HEK293 (cell line): ENCODE measurements at regions not wholly inside any gene's neighbourhood (a gene's known extent, or its start where the extent isn't known, plus 50 kb on each side); places are given as distances from the start of the nearest gene placed in this dataset.

ENCODE experiments used
- CTCF ChIA-PET: fragments of 350-600 bp; formaldehyde crosslinking; extraction: SDS; loops from one replicate; lab custom pipeline; 2021; ENCODE audit warnings: antibody characterized with exemption; lab: Yijun Ruan, JAX
- POLR2A ChIA-PET: fragments of 300-600 bp; formaldehyde crosslinking; extraction: SDS; loops from one replicate; lab custom pipeline; 2020; ENCODE audit warnings: antibody characterized with exemption, inconsistent platforms; lab: Yijun Ruan, JAX
- H3K27ac ChIP-seq: fragments of 200-500 bp; sonication (Bioruptor generic); 2 replicates; pipeline ENCODE4 v1.5.1; 2014; ENCODE audit warnings: low read depth, low read length, control low read depth, inconsistent platforms; ENCODE audit errors: extremely low read depth
- H3K36me3 ChIP-seq, 2 experiments: fragments of 200-500 bp in 1 of 2; sonication (Bioruptor generic) in 1 of 2; 1 replicate in 1 of 2; 2 replicates in 1 of 2; pipeline ENCODE4 v1.5.1; 2014 to 2017; ENCODE audit warnings: inconsistent platforms in 2 of 2, low read length in 2 of 2; ENCODE audit not compliant: control insufficient read depth in 2 of 2, insufficient read depth in 1 of 2
- H3K4me1 ChIP-seq: fragments of 200-500 bp; sonication (Bioruptor generic); 2 replicates; pipeline ENCODE4 v1.5.1; 2014; ENCODE audit warnings: mild to moderate bottlenecking, low read length, inconsistent platforms; ENCODE audit not compliant: control insufficient read depth, insufficient read depth
- H3K4me3 ChIP-seq: 2 replicates; pipeline ENCODE4 v1.5.1; 2011; ENCODE audit warnings: low read depth, mild to moderate bottlenecking, control low read depth, low read length, moderate library complexity
- H3K9me3 ChIP-seq: fragments of 200-500 bp; sonication (Bioruptor generic); 2 replicates; pipeline ENCODE4 v1.5.1; 2014; ENCODE audit warnings: low read depth, low read length, inconsistent platforms; ENCODE audit not compliant: control insufficient read depth, insufficient read depth
- AEBP2 ChIP-seq: fragments of 450-650 bp; formaldehyde crosslinking; IDR thresholded peaks from 2 replicates; pipeline ENCODE4 v1.5.1; 2016; ENCODE audit warnings: missing biosample characterization, missing genetic modification characterization, borderline replicate concordance
- SCRT2 ChIP-seq: fragments of 450-650 bp; formaldehyde crosslinking; IDR thresholded peaks from 2 replicates; pipeline ENCODE4 v1.5.1; 2016; ENCODE audit warnings: missing biosample characterization, missing genetic modification characterization
- YY2 ChIP-seq: fragments of 450-650 bp; formaldehyde crosslinking; IDR thresholded peaks from 2 replicates; pipeline ENCODE4 v1.5.1; 2016; ENCODE audit warnings: missing biosample characterization, missing genetic modification characterization
- ZBTB20 ChIP-seq: fragments of 450-650 bp; formaldehyde crosslinking; IDR thresholded peaks from 2 replicates; pipeline ENCODE4 v1.5.1; 2016; ENCODE audit warnings: missing biosample characterization, missing genetic modification characterization
- ZBTB8A ChIP-seq: fragments of 450-650 bp; formaldehyde crosslinking; IDR thresholded peaks from 2 replicates; pipeline ENCODE4 v1.5.1; 2016; ENCODE audit warnings: missing biosample characterization, missing genetic modification characterization
- ZFP3 ChIP-seq: fragments of 450-650 bp; formaldehyde crosslinking; IDR thresholded peaks from 2 replicates; pipeline ENCODE4 v1.5.1; 2016; ENCODE audit warnings: low read depth, missing biosample characterization, missing genetic modification characterization
- ZNF138 ChIP-seq: fragments of 450-650 bp; formaldehyde crosslinking; IDR thresholded peaks from 2 replicates; pipeline ENCODE4 v1.5.1; 2016; ENCODE audit warnings: missing biosample characterization, missing genetic modification characterization, borderline replicate concordance
- ZNF174 ChIP-seq: fragments of 450-650 bp; formaldehyde crosslinking; IDR thresholded peaks from 2 replicates; pipeline ENCODE4 v1.5.0; 2017; ENCODE audit warnings: missing biosample characterization, mild to moderate bottlenecking, missing genetic modification characterization
- ZNF184 ChIP-seq: fragments of 450-650 bp; IDR thresholded peaks from 2 replicates; pipeline ENCODE4 v1.5.1; 2018; ENCODE audit warnings: missing biosample characterization, mild to moderate bottlenecking, missing genetic modification characterization
- ZNF214 ChIP-seq: fragments of 450-650 bp; formaldehyde crosslinking; IDR thresholded peaks from 2 replicates; pipeline ENCODE4 v1.5.1; 2017; ENCODE audit warnings: missing biosample characterization, mild to moderate bottlenecking, missing genetic modification characterization, borderline replicate concordance
- ZNF221 ChIP-seq: fragments of 450-650 bp; formaldehyde crosslinking; IDR thresholded peaks from 2 replicates; pipeline ENCODE4 v1.5.1; 2017; ENCODE audit warnings: missing biosample characterization, missing genetic modification characterization, borderline replicate concordance
- ZNF423 ChIP-seq: fragments of 450-650 bp; formaldehyde crosslinking; IDR thresholded peaks from 2 replicates; pipeline ENCODE4 v1.5.1; 2016; ENCODE audit warnings: missing biosample characterization, missing genetic modification characterization
- ZNF488 ChIP-seq: fragments of 450-650 bp; formaldehyde crosslinking; IDR thresholded peaks from 2 replicates; pipeline ENCODE4 v1.5.1; 2016; ENCODE audit warnings: missing biosample characterization, missing genetic modification characterization
- ZNF549 ChIP-seq: fragments of 450-650 bp; IDR thresholded peaks from 2 replicates; pipeline ENCODE4 v1.5.1; 2018; ENCODE audit warnings: missing biosample characterization, missing genetic modification characterization, mild to moderate bottlenecking, inconsistent platforms, moderate library complexity
- ZNF571 ChIP-seq: fragments of 450-650 bp; formaldehyde crosslinking; IDR thresholded peaks from 2 replicates; pipeline ENCODE4 v1.5.0; 2017; ENCODE audit warnings: missing biosample characterization, missing genetic modification characterization
- ZNF629 ChIP-seq: fragments of 450-650 bp; formaldehyde crosslinking; IDR thresholded peaks from 2 replicates; pipeline ENCODE4 v1.5.1; 2017; ENCODE audit warnings: missing biosample characterization, missing genetic modification characterization
- ZNF654 ChIP-seq: fragments of 450-650 bp; formaldehyde crosslinking; IDR thresholded peaks from 2 replicates; pipeline ENCODE4 v1.5.1; 2016; ENCODE audit warnings: low read depth, missing biosample characterization, missing genetic modification characterization
- ZNF664 ChIP-seq: fragments of 450-650 bp; formaldehyde crosslinking; IDR thresholded peaks from 2 replicates; pipeline ENCODE4 v1.5.1; 2016; ENCODE audit warnings: missing biosample characterization, missing genetic modification characterization
- ZNF76 ChIP-seq: fragments of 450-650 bp; formaldehyde crosslinking; IDR thresholded peaks from 2 replicates; pipeline ENCODE4; 2016; ENCODE audit warnings: low read depth, missing biosample characterization, missing genetic modification characterization, borderline replicate concordance
- ZSCAN16 ChIP-seq: fragments of 450-650 bp; formaldehyde crosslinking; IDR thresholded peaks from 2 replicates; pipeline ENCODE4 v1.5.1; 2016; ENCODE audit warnings: missing biosample characterization, missing genetic modification characterization

- CTCF ChIA-PET = interaction anchor here (1.6 kb wide), 1 partner anchor 19 kb away, joined by 5 read pairs; no protein-coding TSS in a partner anchor
- TF ChIP-seq ZNF488 (tag by site-specific recombination) = no peak
- Histone ChIP-seq H3K9me3 (no peaks in the 10 kb centered on the region), H3K36me3 (no peaks in the 10 kb centered on the region), H3K4me3 (no peak overlapping the region), H3K27ac (no peak overlapping the region), H3K4me1 (no peaks in the 10 kb centered on the region)
- POLR2A ChIA-PET = no interaction called here
These were observed 1143.6 kb downstream of the FLRT2 start for GRCh38 chr14:86673523-86673969.

GRCh38 chr14:86672080-86672479 is 1142.1 kb downstream of the FLRT2 start:
- Histone ChIP-seq H3K4me1 (no peaks in the 10 kb centered on the region), H3K9me3 (no peaks in the 10 kb centered on the region), H3K4me3 (no peak overlapping the region), H3K27ac (no peak overlapping the region), H3K36me3 (no peaks in the 10 kb centered on the region)
- ChIA-PET CTCF (interaction anchor here (1.6 kb wide), 1 partner anchor 18 kb away, joined by 5 read pairs; no protein-coding TSS in a partner anchor), POLR2A (no interaction called here)
- TF ChIP-seq ZNF184 (no peak), SCRT2 (no peak), ZNF423 (tag by site-specific recombination) (no peak), ZFP3 (tag by site-specific recombination) (no peak)

- ChIA-PET POLR2A (no interaction called here), CTCF (no interaction called here)
- Histone ChIP-seq H3K4me1 (no peaks in the 10 kb centered on the region), H3K9me3 (no peaks in the 10 kb centered on the region), H3K27ac (no peak overlapping the region), H3K36me3 (no peaks in the 10 kb centered on the region), H3K4me3 (no peak overlapping the region)
- TF ChIP-seq ZNF664 (no peak), ZNF221 (tag by site-specific recombination) (no peak), YY2 (no peak), ZNF76 (tag by site-specific recombination) (no peak), ZNF214 (no peak), ZNF629 (tag by site-specific recombination) (no peak), ZBTB8A (no peak), ZNF549 (tag by site-specific recombination) (no peak), ZNF138 (tag by site-specific recombination) (no peak), ZSCAN16 (no peak), ZNF174 (tag by site-specific recombination) (no peak), ZNF654 (tag by site-specific recombination) (no peak), AEBP2 (tag by site-specific recombination) (no peak), ZNF571 (tag by site-specific recombination) (no peak), ZBTB20 (no peak)
These were observed 1136.0 kb downstream of the FLRT2 start for GRCh38 chr14:86665975-86666374.
